ENCODE measurements at regions not wholly inside any gene's neighbourhood (a gene's known extent, or its start where the extent isn't known, plus 50 kb on each side); places are given as distances from the start of the nearest gene placed in this dataset.

- H3K4me3 ChIP-seq = no peak overlapping the region
- no peaks in the 10 kb centered on the region for H3K4me1 ChIP-seq
- no peaks in the 10 kb centered on the region for H3K36me3 ChIP-seq
- no peak for DNase-seq
- no peak for TF ChIP-seq CTCF (IDR thresholded peaks at IDR 0.05)
- H3K27ac ChIP-seq = no peak overlapping the region
- intact Hi-C loops (cut with DNase I; ENCODE audit: low total_unique reads) = no loop called here
- H3K27me3 ChIP-seq = no peaks in the 10 kb centered on the region
- no peaks in the 10 kb centered on the region for H3K9me3 ChIP-seq
Measured at GRCh38 chr18:44514766-44515165, 165.9 kb upstream of the SETBP1 start.

- Histone ChIP-seq H3K4me1 (peaks cover 0 to 9% (median 1%) of the 10 kb centered on the region in 4 donors), H3K4me3 (no peak overlapping the region), H3K27me3 (no peaks in the 10 kb centered on the region), H3K27ac (no peak overlapping the region), H3K9me3 (no peaks in the 10 kb centered on the region), H3K36me3 (no peaks in the 10 kb centered on the region)
- intact Hi-C loops (cut with DNase I; ENCODE audit: low total_unique reads) = no loop called here
- no peak for TF ChIP-seq CTCF (IDR thresholded peaks at IDR 0.05)
- no peak for DNase-seq
Measured at GRCh38 chr18:44516450-44516849, 164.2 kb upstream of the SETBP1 start.

GRCh38 chr18:44517136-44517535 is 163.6 kb upstream of the SETBP1 start:
- DNase-seq = no peak
- no peak for TF ChIP-seq CTCF (IDR thresholded peaks at IDR 0.05)
- no peak overlapping the region for H3K4me3 ChIP-seq
- H3K27ac ChIP-seq = no peak overlapping the region
- no peaks in the 10 kb centered on the region for H3K36me3 ChIP-seq
- no peaks in the 10 kb centered on the region for H3K27me3 ChIP-seq
- peaks cover 0 to 11% (median 1%) of the 10 kb centered on the region in 4 donors for H3K4me1 ChIP-seq
- intact Hi-C loops (cut with DNase I; ENCODE audit: low total_unique reads) = no loop called here
- no peaks in the 10 kb centered on the region for H3K9me3 ChIP-seq

GRCh38 chr18:44518091-44518615 is 162.5 kb upstream of the SETBP1 start:
- Histone ChIP-seq H3K4me3 (no peak overlapping the region), H3K9me3 (no peaks in the 10 kb centered on the region), H3K27ac (no peak overlapping the region), H3K36me3 (no peaks in the 10 kb centered on the region), H3K4me1 (peaks cover 0 to 11% (median 1%) of the 10 kb centered on the region in 4 donors), H3K27me3 (no peaks in the 10 kb centered on the region)
- TF ChIP-seq CTCF (IDR thresholded peaks at IDR 0.05) = no peak
- DNase-seq = no peak
- intact Hi-C loops (cut with DNase I; ENCODE audit: low total_unique reads) = no loop called here

- intact Hi-C loops (cut with DNase I; ENCODE audit: low total_unique reads) = no loop called here
- TF ChIP-seq CTCF (IDR thresholded peaks at IDR 0.05) = no peak
- Histone ChIP-seq H3K4me3 (no peak overlapping the region), H3K4me1 (peaks cover 0 to 11% (median 1%) of the 10 kb centered on the region in 4 donors), H3K27me3 (no peaks in the 10 kb centered on the region), H3K27ac (no peak overlapping the region), H3K9me3 (no peaks in the 10 kb centered on the region), H3K36me3 (no peaks in the 10 kb centered on the region)
- DNase-seq = no peak
Measured at GRCh38 chr18:44518666-44519065, 162.0 kb upstream of the SETBP1 start.

Data from tibial artery (tissue), 4 donors.